ENCODE measurements at regions not wholly inside any gene's neighbourhood (a gene's known extent, or its start where the extent isn't known, plus 50 kb on each side); places are given as distances from the start of the nearest gene placed in this dataset.

DNA sequence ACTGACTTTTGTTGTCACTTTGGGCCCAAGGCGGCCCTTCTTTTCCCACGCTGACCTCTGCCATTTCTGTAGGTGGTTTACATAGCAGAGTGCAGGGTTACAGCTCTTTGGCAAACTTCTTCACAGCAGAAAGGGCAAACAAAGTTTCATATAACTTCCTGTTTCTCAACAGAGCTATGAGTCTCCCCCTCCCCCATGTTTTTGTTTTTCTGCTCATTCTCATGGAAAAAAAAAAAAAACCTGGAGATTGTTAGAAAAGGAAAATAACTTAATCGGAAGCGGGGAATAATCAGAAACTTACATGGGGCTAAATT, 342.0 kb upstream of the NR2F2 start:
- H3K4me3 ChIP-seq: no peak overlapping the region
- H3K27me3 ChIP-seq: no peaks in the 10 kb centered on the region
- intact Hi-C loops (cut with DNase I): no loop called here
- no peak overlapping the region for H3K27ac ChIP-seq
- no peak for TF ChIP-seq POLR2A (IDR thresholded peaks at IDR 0.05)
- TF ChIP-seq, protein P1, sequence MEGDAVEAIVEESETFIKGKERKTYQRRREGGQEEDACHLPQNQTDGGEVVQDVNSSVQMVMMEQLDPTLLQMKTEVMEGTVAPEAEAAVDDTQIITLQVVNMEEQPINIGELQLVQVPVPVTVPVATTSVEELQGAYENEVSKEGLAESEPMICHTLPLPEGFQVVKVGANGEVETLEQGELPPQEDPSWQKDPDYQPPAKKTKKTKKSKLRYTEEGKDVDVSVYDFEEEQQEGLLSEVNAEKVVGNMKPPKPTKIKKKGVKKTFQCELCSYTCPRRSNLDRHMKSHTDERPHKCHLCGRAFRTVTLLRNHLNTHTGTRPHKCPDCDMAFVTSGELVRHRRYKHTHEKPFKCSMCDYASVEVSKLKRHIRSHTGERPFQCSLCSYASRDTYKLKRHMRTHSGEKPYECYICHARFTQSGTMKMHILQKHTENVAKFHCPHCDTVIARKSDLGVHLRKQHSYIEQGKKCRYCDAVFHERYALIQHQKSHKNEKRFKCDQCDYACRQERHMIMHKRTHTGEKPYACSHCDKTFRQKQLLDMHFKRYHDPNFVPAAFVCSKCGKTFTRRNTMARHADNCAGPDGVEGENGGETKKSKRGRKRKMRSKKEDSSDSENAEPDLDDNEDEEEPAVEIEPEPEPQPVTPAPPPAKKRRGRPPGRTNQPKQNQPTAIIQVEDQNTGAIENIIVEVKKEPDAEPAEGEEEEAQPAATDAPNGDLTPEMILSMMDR (IDR thresholded peaks at IDR 0.05): no peak
- no peak for DNase-seq
- WGBS, 2 donors: 79 to 80% methylated on average over 4 of the region's 4 CpGs
- no peaks in the 10 kb centered on the region for H3K36me3 ChIP-seq
- no peaks in the 10 kb centered on the region for H3K4me1 ChIP-seq
- H3K9me3 ChIP-seq: no peaks in the 10 kb centered on the region

DNA sequence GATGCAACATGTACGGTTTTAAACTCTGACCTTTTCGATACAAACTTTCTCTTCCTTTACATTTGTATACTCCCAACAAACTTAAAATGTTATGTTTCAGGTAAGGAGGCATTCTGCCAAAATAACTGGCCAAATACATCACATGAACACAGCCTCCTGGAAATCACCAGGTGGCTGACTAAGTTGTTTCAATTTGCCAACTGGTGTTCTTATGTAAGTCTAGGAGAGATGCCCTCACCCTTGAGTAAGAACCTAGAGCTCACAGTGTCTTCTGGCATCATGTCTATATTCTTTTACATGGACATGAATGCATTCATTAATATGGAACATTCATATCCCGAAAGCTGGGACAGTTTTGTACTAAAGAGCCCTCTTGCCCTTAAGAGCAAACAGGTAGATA, 341.1 kb upstream of the NR2F2 start:
- 82 to 83% methylated on average over 3 of the region's 3 CpGs for WGBS, 2 donors

DNA sequence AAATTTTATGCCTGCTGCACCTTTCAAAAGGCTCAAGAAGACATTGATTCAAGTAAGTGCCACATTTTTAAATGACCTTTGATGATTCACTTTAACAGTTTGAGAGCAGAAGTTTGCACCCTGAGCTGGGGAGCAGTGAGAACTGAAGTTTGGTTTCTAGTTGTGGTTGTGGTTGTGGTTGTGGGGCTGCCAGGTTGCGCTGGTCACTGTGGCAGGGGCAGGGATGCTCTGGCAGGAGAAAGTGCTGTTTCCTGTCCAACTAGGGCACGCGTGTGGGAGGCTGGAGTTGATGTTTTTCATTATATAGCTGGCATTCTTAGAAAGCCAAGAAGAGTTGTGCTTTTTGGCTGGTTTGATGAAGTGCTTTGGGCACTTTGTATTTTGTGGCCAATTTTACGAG, 339.7 kb upstream of the NR2F2 start:
- TF ChIP-seq, protein P1 (IDR thresholded peaks at IDR 0.05): no peak
- no peak for TF ChIP-seq POLR2A (IDR thresholded peaks at IDR 0.05)
- Histone ChIP-seq H3K4me3 (no peak overlapping the region), H3K27me3 (no peaks in the 10 kb centered on the region), H3K4me1 (no peaks in the 10 kb centered on the region), H3K36me3 (no peaks in the 10 kb centered on the region), H3K27ac (no peak overlapping the region), H3K9me3 (no peaks in the 10 kb centered on the region)
- WGBS, 2 donors: 43 to 48% methylated on average over 1 to 3 of the region's 4 CpGs
- DNase-seq: no peak
- intact Hi-C loops (cut with DNase I): no loop called here

More for the DNA sequence above, 341.1 kb upstream of the NR2F2 start:
- H3K27me3 ChIP-seq: no peaks in the 10 kb centered on the region
- TF ChIP-seq POLR2A (IDR thresholded peaks at IDR 0.05): no peak
- TF ChIP-seq, protein P1 (IDR thresholded peaks at IDR 0.05): no peak
- H3K4me1 ChIP-seq: no peaks in the 10 kb centered on the region
- no peak overlapping the region for H3K27ac ChIP-seq
- H3K36me3 ChIP-seq: no peaks in the 10 kb centered on the region
- intact Hi-C loops (cut with DNase I): no loop called here
- no peak for DNase-seq
- H3K9me3 ChIP-seq: no peaks in the 10 kb centered on the region
- H3K4me3 ChIP-seq: no peak overlapping the region

DNA sequence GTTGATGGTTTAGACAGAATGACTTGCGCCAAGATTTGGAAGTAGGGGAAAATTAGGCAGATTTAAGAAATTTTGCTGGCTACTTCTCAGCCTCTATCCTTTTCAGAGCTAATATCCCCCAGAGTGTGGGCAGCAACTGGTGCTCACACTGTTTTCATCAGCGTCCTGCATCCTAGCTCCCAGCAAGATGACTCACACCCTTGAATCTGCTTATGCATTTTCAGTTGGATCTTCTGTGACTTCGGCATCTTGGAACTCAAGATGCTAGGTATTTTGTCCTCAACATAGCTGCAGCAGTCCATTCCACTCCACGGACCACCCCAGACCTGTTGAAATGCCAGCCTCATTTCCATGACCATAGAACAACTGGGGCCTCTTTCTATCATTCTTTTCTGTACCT, 336.1 kb upstream of the NR2F2 start:
- H3K27me3 ChIP-seq: no peaks in the 10 kb centered on the region
- no peak for DNase-seq
- TF ChIP-seq, protein P1 (IDR thresholded peaks at IDR 0.05): no peak
- TF ChIP-seq POLR2A (IDR thresholded peaks at IDR 0.05): no peak
- H3K4me3 ChIP-seq: no peak overlapping the region
- H3K36me3 ChIP-seq: no peaks in the 10 kb centered on the region
- intact Hi-C loops (cut with DNase I): no loop called here
- no peaks in the 10 kb centered on the region for H3K9me3 ChIP-seq
- no peaks in the 10 kb centered on the region for H3K4me1 ChIP-seq
- no peak overlapping the region for H3K27ac ChIP-seq
- WGBS, 2 donors: 62 to 78% methylated on average over 4 of the region's 4 CpGs

DNA sequence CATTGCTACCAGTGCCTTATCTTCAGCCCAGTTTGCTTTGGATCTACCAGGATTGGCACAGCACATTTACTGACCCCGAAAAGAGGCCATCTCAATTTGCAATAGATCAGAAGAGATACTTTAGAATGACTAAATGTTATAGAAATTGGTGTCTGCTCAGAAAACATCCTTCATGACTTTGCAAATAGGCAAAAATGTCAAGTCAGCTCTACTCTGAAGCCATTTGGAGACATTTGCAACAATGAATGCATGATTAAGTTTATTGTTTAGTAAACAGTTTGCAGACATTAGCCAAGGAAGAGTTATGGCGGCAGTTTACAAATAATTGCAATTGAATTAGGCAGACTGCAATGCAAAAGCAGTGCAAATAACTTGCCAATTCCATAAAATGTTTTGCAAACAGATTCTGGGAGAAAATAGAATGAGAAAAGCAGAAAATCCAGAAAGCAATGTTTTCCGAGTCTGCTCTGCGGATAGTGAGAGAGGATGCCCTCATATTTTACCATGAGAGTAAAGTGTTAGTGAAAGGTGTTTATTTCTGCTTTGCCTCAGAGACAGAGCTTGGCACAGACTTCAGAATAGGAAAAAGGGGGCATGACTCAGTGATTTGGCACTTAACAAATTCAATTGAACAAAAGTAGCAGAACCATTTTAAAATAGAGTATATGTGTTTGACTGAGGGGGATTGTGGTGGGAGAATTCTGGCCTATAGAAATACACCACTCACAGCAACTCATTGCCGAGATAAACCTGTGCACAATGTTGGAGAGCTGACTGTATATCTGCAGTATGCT, 334.9 kb upstream of the NR2F2 start:
- DNase-seq: no peak
- Histone ChIP-seq H3K4me1 (no peaks in the 10 kb centered on the region), H3K4me3 (no peak overlapping the region), H3K27ac (no peak overlapping the region), H3K27me3 (no peaks in the 10 kb centered on the region), H3K9me3 (no peaks in the 10 kb centered on the region), H3K36me3 (no peaks in the 10 kb centered on the region)
- WGBS, 2 donors: 55 to 65% methylated on average over 5 of the region's 5 CpGs
- no peak for TF ChIP-seq POLR2A (IDR thresholded peaks at IDR 0.05)
- TF ChIP-seq, protein P1 (IDR thresholded peaks at IDR 0.05): no peak
- intact Hi-C loops (cut with DNase I): no loop called here
